ENCODE measurements at regions not wholly inside any gene's neighbourhood (a gene's known extent, or its start where the extent isn't known, plus 50 kb on each side); places are given as distances from the start of the nearest gene placed in this dataset.

- TF ChIP-seq CTCF (conservative IDR thresholded peaks at IDR 0.05 in 1 of 2, IDR thresholded peaks at IDR 0.05 in 1 of 2; ENCODE audit: low read depth in 1 of 2, low read length in 2 of 2) (no peak), EZH2 (IDR thresholded peaks at IDR 0.05; ENCODE audit: low read length, missing control alignments) (no peak)
Measured at GRCh38 chr1:88401313-88401712, 282.8 kb upstream of the PKN2 start.

All from fibroblast of lung (primary cell).